ENCODE measurements at regions not wholly inside any gene's neighbourhood (a gene's known extent, or its start where the extent isn't known, plus 50 kb on each side); places are given as distances from the start of the nearest gene placed in this dataset.
A peak's percentile ranks its signal among the peaks of the same experiment; 100 is the strongest.

DNA sequence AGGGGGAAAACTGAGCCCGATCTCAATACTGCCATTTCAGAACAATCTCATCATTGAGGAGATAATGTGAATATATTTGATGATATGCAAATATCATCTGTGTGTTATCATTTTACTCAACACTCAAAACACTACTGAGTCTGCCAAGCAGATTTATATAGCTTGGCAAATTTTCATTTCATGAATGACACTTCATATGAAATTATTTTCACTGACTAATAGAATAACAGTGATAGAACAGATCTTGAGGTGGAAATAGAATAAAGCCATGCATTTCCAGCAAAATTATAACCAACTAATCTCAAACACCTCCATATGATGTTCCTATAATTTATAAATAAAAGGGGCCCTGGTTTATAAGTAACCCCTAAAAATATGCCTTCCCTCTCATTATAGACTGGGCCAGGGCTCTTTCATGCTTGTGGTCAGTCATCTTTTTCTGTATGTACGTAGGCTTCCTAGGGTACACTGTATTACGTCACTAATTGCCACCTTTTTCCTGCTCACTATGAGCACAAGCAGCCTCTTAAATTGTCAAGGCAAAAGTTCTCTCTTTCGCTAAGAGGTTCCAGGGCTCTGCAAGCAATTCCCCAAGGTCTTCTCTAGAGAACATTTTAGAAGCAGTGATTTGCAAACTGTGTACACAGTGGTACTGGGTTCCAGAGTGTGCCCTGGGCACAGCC is 197.1 kb upstream of the FOXN3 start:
- DNase-seq (ENCODE audit: low read depth in 2 of 3, low spot score in 2 of 3): no peak

DNA sequence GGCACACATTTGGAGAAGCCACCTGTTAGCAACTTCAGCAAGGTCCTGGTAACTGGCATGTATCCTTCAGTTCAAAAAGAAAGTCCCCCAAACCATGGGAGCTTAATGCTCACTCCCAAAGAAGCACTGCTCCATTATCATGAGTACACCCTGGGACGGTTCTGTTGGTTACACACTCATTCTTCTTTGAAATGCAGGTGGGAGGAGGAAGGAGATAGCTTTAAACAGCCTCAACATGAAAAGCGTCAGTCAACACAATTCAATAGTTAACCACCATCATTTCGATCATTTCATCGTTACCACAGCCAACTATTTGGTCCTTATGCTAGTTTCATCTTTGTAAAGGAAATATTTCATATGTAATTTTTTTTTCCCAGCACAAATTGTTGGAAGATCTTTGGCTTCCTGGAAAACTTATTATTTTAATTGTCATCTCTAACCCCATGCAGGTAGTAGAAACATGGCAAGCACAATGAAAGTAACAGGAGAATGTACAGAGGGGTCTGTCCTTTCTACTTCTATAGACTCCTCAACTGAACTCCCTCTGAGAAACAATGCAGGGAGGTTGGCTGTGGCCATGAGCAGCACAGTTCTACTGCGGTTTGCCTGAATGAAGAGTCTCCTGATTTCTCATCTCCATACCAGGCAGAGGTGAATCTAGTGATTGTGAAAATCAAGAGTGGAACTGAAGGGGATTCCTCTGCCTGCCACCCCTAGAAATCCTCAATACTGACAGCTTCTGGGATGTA is 196.4 kb upstream of the FOXN3 start:
- DNase-seq (ENCODE audit: low read depth in 2 of 3, low spot score in 2 of 3): no peak

DNA sequence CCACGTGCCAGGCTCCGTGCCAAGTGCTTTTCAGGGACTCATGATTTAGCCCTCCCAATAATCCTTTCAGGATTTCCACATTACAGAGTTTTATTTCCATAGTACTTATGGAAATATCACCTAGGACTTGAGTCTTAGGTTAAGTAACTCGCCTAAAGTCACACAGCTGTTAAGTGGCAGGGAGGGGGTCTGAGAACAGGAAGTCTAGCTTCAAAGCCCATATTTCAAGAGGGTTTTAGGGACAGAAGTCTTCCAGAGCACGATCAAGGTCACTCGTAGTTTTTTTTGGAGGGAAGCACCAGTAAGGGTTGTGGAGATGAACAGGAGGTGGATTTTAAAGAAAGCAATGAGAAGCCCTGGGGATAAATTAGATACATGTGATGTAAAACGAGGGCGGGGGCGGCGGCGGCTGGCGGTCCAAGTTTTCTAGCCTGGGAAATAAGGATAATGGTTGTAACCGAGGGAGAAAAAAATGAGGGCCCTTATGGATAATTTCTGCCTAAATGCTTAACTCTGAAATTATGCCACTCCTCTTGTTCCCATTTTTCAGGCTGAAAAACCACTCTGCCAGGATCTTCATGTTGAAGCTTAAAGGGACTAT is 192.6 kb upstream of the FOXN3 start:
- no peak for DNase-seq (ENCODE audit: low read depth in 2 of 3, low spot score in 2 of 3)

DNA sequence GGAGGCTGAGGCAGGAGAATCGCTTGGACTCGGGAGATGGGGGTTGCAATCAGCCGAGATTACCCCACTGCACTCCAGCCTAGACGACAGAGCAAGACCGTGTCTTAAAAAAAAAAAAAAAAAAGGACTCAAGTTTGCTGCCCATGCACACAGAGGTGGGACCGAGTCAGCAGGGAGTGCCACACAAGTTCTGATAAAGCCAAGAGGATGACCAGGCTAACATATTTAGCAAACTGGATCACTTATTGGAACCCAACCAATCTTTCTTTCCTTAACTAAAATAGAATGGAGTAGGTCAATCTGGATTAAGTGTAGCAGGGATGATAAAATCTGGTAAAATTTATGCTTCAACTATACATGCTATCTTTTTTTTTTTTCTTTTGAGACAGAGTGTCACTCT is 190.4 kb upstream of the FOXN3 start:
- no peak for DNase-seq (ENCODE audit: low read depth in 2 of 3, low spot score in 2 of 3)

DNA sequence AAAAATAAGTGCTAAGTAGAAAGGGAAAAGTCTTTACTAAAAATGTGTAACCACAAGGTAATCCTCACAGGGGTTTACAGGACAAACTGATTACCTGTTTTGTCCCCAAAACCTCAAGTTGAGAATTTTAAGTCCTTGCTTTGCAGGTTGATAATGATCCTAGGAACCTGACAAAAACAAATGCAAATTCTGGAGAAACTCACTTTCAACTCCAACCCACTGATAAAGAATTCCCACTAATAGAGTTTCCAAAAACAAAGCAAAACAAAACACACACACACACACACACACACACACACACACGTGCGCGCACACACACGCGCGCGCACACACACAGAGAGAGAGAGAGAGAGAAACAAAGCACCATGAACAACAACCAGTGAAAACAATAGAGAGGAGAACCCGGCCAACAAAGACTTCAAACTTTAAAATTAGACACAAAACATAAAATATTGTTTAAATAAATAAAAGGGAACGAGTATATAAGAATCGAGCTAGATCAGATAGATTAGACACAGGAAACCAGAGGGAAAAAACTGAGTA is 187.0 kb upstream of the FOXN3 start:
- DNase-seq (ENCODE audit: low read depth in 2 of 3, low spot score in 2 of 3): no peak

- DNase-seq (ENCODE audit: low read depth in 2 of 3, low spot score in 2 of 3): no peak
These were observed 184.2 kb upstream of the FOXN3 start for GRCh38 chr14:89600950-89601826.

DNA sequence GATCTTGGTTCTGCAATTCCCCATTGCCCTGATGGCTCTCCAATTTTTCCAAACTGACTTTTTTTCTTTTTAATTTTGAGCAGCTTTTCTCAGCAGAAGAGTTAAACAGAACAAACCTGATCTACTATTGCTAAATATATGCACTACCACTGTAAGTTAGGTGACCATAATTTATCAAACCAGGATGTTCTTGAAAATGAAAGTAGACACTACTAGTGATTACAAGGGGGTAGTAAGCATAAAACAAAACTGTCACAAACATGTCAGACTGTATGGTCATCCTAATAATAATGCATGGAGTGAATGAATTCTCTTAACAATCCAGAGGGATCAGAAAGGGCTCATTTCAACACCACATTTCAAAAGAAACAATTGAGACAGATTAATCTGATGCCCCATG is 183.0 kb upstream of the FOXN3 start:
- no peak for DNase-seq (ENCODE audit: low read depth in 2 of 3, low spot score in 2 of 3)

DNA sequence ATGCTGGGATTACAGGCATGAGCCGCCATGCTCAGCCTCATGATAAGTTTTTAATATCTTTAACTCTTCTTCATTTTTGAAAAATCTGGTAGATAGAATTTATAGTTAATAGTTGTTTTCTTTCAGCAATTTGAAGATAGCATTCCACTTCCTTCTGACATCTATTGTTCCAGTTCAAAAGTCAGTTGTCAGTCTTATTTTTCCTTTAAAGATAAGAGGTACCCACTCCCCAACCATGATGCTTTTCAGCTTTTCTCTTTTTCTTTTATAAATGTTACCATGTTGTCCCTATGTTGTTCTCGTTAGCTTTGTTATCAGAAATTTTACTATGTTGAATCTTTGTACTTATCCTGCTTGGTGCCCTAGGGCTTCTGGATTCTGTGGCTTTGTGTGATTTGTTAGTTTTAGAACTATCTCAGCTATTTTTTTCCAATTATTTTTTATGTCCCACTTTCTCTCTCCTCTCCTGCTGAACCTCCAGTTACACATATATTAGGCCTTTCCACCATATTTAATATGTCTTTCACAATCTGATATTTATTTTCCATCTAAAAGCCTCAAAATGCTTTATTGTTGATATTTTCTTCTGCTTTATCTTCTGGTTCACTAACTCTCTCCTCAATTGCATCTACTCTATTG is 181.6 kb upstream of the FOXN3 start:
- peak in 1 of 3 donors; percentile 70 for DNase-seq (ENCODE audit: low read depth in 2 of 3, low spot score in 2 of 3)

GRCh38 chr14:89592961-89593360 is 175.9 kb upstream of the FOXN3 start:
- no peak for DNase-seq (ENCODE audit: low read depth in 2 of 3, low spot score in 2 of 3)

- peak in 1 of 3 donors; percentile 33 for DNase-seq (ENCODE audit: low read depth in 2 of 3, low spot score in 2 of 3)
These were observed 172.5 kb upstream of the FOXN3 start for GRCh38 chr14:89589400-89590118.

- DNase-seq (ENCODE audit: low read depth in 2 of 3, low spot score in 2 of 3): no peak
These were observed 171.8 kb upstream of the FOXN3 start for GRCh38 chr14:89588840-89589296.

- peak in 1 of 3 donors; percentile 23 for DNase-seq (ENCODE audit: low read depth in 2 of 3, low spot score in 2 of 3)
These were observed 171.0 kb upstream of the FOXN3 start for GRCh38 chr14:89588016-89588415.

DNA sequence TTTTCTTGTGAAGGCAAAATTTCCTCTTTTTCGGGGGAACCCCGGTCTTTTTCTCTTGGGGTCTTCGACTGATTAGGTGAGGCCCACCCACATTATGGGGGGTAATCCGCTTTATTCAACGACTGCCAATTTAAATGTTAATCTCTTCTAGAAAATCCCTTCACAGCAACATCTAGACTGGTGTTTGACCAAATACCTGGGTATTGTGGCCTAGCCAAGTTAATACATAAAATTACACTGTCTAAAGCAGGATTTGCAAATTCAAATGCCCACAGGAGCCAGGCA is 170.0 kb upstream of the FOXN3 start:
- no peak for DNase-seq (ENCODE audit: low read depth in 2 of 3, low spot score in 2 of 3)

DNA sequence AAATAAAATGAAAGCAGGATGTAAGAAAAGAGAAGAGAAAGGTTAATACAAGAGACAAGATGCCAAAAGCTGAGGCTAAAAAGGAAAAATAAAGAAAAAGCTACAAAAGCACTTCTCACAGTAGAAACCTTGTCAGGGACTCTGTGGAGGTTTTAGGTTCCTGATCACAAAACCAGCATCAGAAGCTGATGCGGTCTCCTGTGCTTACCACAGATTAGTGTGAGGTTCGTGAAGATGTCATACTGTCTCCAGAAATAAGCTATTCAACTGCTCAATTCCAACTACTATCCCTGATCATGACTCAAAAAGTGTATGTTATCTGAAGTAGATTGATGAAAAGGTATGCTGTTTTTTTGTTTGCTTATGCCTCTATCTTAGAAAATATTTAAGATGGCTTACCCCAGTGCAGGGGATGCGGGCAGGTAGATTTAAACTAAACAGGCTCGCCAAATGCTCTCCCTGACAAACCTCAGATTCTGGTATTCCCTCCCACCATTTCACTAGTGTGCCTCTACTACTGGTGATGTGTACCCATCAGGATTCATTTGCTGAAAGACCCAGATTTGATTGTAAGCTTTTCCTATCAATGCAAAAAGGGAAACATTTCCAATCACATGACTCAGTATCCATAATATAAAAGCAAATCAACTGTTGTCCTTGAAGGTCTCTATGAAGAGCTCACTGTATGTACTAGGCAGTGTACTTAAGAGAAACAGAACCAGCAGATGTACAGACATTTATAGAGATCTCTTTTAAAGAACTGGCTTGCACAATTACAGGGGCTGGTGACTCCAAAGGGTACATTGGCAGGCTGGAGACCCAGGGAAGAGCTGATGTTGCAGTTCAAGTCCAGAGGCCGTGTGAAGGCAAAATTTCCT is 169.5 kb upstream of the FOXN3 start:
- no peak for DNase-seq (ENCODE audit: low read depth in 2 of 3, low spot score in 2 of 3)

DNA sequence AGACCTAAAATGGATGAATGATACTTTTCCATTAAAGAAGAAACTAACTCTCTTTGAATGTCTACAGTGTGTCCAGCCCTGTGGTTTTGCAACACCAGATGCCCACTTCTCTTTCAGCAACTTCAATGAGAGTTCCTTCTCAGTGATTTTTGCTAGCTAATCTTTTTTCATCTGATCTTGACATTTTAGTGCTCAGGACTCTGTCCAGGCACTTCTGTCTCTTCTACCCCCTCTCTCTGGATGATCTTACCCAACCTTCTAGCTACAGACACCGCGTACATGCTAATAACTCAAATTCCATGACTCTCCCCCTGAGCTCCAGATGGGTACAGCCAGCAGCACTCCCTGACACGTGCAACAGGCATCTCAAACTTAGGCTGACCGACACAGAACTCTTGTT is 161.1 kb upstream of the FOXN3 start:
- DNase-seq (ENCODE audit: low read depth in 2 of 3, low spot score in 2 of 3): no peak

- no peak for DNase-seq (ENCODE audit: low read depth in 2 of 3, low spot score in 2 of 3)
These were observed 159.9 kb upstream of the FOXN3 start for GRCh38 chr14:89576960-89577359.

DNA sequence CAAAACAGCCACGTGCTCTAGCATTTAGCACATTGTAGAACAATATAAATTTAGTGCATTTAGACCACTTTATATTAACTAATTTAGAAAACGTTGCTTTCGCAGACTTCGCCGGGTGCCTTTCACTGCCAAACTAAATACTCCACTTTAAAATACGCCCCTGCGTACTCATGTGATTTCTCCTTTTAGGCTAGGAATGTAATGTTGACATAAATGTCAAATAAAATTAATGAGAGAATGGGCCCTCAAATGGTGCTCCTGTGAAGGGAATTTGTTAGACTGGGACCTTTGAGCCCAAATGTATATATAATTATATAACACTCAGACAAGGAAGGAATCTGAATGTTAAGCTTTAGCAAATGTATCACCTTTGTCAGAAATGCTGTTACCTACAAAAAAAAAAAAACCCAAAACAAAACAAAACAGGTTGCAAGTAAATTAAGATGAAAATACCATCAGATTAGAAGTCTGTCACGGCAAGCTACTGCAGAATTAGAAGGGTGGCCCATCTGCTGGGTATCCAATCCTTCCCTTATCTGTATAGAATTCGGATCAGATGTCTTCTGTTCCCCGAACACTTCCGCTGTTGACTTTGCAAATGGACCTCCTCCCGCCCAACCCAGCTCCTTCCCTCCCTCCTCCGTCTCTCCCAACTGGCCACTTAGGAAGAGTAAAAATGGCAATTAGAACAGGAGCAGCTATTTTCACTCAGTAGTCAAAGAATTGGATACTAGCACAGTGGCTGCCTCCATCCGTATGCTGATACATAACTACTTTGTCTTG is 159.3 kb upstream of the FOXN3 start:
- no peak for DNase-seq (ENCODE audit: low read depth in 2 of 3, low spot score in 2 of 3)
